NCI-H526 (cell line): ENCODE measurements at regions not wholly inside any gene's neighbourhood (a gene's known extent, or its start where the extent isn't known, plus 50 kb on each side); places are given as distances from the start of the nearest gene placed in this dataset.
"Not testable (repeated sequence)": the region's sequence is repeated elsewhere in the genome, so short reads cannot be mapped to it uniquely, and the experiment has no call there.

ENCODE experiments used
- DNase-seq, 2 experiments: peaks; one replicate each; lab custom pipeline; 2025; lab: John Stamatoyannopoulos, UW

DNA sequence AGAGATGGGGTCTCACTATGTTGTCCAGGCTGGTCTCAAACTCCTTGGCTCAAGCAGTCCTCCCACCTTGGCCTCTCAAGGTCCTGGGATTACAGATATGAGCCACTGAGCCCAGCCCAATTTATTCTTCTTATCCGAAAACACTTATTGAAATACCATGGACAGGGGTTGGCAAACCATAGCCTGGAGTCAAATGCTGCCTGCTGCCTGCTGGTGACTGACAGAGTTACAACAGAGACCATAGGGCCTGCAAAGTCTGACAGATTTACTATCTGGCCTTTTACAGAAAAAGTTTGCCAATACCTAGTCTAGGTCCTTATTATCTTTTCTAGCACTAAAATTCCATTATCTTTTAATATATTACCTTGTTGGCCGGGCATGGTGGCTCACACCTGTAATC lies 87.1 kb upstream of the ZNF281 start:
- no peak for DNase-seq

DNA sequence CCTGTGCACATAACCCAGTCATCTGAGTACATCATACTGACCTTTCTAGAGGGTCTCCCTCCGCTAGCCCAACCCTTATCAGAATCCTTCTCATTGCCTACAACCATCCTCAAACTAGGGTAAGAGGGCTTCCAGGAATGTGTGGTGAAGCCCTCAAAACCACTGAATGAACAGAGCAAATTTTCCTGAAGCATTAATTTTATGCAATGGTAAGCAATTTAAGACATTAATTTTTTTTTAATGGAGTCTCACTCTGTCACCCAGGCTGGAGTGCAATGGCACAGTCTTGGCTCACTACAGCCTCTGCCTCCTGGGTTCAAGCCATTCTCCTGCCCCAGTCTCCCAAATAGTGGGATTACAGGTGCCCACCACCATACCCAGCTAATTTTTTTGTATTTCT lies 86.1 kb upstream of the ZNF281 start:
- no peak for DNase-seq

DNA sequence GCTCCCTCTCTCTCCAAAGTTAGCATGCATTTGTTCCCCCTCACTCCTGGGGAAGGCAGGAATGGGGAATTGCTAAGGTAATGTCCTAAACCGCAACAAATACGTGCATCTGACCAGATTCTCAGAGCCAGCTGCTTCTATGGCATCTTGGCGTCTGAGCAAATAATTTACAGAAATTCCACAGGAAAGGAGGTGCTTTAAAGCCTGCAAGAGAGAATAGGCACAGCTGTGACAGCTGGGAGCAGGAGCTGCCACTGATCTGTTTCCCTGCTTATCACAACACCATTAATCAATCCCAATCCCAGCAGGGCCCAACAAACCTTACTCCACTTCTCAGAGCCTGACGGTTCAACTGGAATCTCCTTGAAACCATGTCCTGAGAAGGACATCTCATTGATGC lies 83.5 kb upstream of the ZNF281 start:
- no peak for DNase-seq

DNA sequence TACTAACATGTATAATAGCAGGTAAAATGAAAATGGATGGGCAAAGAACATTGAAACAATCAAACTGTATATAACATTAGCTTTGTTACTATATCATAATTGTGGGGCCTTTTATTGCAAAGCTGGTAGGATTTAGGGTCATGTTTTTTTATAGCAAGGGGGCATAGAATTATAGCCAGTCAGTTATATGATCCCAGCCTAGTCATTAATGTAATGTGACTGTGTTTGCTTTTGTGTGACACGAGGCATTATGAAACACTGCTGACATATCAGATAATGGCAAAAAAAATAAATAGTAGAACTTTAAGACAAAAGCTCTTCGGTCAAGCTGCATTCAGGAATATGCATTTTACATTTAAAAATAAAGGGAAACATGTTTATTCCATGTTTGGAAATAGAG lies 81.3 kb upstream of the ZNF281 start:
- no peak for DNase-seq

DNA sequence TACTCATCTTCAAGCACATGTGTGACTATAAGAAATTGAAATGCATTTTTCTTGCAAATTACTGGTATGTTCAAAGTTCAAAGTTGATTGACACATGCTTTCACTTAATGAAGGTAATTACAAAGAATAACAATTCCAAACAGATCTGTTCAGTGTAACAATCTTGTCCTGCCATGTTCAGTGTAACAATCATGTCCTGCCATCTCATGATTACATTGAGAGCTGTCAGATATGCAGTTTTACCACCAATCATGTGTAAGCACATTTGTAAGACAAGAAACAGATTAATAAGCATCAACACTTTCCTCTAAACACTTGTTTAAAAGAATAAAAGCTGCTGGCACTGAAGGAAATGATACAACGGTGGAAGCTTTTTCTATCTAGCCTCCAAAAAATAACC lies 80.3 kb upstream of the ZNF281 start:
- DNase-seq: no peak

DNA sequence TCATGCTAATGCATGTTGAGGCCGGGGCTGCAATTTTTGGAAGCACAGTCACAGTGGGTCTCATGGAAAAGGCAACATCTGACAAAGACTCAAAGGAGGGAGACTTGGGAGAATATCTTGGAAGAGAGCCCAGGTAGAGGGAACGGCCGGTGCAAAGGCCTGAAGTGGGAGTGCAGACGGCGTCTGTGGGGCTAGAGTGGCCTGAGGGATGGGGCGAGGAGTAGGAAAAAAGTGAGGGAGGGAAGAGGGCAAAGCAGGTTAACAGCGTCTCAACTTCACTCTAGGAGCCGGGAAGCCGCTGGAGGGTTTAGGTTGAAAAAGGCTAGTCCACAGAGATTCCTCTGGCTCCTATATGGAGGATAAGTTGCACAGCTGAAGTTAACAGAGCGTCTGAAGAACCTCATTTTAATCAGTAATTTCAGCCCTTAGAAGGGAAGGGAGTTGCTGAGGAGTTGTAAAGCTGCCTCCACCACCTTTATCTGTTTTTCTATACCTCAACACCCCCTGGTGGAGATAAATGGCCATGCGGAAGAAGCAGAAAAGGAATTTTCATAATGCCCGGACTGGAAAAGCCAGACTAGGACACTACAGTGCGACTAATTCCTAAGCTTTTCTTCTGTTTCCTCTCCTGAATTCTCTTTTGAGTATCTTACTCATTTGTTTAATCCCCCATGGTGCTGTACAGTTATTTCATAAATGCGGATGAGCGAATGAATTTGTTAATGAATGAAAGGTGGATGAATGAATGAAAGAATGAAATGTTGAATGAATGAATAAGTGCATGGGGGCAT lies 78.7 kb upstream of the ZNF281 start:
- peak; percentile 36 to 76 for DNase-seq

DNA sequence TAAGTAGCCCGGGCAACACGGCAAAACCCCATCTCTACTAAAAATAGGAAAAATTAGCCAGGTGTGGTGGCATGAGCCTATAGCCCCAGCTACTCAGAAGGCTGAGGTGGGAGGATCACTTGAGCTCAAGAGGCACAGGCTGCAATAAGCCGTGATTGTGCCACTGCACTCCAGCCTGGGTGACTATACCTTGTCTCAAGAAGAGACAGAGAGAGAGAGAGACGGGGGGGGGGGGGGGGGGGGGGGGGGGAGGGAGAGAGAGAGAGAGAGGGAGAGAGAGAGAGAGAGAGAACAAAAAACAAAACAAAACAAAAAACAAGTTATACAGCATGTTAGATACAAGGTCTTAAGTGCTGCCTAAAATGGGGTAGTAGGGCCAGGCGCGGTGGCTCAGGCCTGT lies 77.8 kb upstream of the ZNF281 start:
- no peak for DNase-seq

DNA sequence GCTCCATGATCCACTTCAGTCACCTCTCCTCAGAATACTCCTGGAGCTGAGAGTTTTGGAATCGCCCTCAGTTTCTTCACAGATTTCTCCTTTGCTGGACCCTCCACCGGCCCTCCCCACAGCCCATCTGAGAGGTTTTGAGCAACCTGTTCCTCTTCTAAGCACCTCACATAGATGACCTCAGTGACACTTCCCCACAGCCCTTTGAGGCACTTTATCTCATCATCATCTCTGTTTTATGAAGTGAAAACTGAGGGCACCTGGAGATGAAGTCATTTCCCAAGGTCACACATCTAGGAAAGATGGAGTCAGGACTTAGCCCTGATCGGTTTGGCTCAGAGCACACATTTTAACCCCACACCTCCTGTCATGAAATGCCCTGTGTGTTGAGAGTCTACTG lies 76.8 kb upstream of the ZNF281 start:
- DNase-seq: no peak

DNA sequence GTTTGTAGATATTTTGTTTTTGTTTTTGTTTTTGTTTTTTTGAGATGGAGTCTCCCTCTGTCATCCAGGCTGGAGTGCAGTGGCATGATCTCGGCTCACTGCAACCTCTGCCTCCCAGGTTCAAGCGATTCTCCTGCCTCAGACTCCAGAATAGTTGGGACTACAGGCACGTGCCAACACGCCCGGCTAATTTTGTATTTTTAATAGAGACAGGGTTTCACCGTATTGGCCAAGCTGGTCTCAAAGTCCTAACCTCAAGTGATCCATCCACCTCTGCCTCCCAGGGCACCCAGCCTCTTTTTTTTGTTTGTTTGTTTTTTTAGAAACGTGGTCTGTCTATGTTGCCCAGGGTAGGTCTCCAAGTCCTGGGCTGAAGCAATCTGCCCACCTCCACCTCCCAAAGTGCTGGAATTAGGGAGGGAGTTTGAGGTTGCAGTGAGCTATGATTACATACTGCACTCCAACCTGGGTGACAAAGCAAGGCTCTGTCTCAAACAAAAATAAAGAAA lies 74.7 kb upstream of the ZNF281 start:
- not testable (repeated sequence) for DNase-seq

DNA sequence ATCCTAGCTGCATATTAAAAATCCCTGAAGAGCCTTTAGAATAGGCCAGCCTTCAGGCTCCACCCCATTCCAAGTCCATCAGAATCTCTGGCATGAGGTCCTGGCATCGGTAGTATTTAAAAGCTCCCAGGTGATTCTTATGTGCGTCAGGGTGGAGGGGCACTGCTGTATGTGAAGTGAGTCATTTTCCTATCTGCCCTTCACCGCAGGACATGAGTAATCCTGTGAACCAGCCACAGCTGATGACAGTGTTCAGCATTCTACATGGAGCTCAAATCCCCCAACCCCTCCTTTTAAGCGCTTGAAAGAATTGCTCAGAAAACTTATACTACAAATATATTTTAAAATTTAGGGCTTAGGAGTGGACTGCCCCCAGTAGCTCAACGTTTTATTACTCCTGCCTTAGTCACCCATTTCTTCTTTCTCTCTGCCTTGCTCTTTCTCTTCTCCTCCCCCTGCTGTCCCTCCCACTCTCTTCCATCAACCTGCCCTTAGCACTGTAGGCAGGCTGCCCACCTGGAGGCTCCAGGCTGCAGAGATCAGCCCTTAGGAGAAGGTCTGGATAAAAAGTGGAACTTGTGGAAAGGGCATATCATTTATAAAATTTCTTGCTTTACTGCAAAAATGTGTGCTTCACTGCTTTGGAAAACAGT lies 73.8 kb upstream of the ZNF281 start:
- DNase-seq: no peak

DNA sequence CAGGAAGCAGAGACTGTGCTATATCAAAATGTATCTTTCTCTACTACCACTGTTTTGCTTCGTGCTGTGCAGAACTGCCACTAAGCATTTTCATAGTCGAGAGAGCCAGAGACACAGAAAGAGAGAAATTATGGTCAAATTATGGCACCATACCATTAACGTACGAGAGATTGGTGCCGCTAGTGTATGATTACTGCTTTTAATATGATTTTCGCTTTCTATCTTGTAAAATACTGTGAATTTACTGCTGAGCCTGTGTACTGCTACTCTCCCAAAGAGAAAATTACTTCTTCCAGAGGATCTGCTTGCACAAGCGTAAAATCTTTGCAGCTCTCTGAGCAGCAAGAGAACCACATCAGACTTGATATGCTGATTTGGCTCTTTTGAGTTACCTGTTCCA lies 71.1 kb upstream of the ZNF281 start:
- no peak for DNase-seq

DNA sequence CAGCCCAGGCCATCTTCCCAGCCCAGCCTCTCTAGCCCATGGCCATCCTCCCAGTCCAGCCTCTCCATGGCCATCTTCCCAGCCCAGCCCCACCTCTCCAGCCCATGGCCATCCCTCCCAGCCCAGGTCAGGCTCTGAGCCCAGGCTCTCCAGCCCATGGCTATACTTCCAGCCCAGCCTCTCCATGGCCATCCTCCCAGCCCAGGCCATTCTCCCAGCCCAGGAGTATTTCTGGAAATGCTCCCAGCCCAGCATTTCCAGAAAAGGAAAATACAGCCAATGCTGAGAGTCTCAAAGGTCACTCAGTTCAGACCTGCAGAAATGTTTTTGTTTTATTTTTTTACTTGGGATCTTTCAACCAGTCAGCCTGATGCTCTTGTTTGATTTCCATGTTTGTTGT lies 70.0 kb upstream of the ZNF281 start:
- no peak for DNase-seq

DNA sequence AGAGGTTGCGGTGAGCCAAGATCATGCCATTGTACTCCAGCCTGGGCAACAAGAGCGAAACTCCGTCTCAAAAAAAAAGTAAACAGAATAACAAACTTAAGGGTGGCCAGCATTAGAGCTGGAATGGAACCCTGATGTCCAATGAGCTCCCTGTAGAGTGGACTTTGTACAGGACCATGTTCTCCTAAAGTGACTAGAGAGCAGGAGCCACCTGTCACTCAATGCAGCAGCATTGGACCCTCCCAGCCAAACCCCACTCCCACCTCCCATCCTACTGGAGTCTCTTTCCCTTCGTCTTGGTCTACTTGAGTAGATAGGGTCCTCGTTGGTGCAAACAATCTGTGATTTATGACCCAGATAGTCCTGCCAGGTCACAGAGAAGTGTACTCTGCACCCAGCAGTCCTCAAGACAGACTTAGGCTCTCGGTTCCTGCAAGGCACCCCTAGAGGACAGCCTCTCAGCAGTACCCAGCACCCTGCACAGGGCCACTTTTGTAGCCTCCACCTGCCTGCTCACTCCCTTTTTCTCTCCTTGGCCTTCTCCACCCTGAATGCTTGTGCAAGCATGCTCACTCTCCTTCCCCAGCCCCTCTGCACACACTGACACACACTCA lies 69.2 kb upstream of the ZNF281 start:
- DNase-seq: no peak

DNA sequence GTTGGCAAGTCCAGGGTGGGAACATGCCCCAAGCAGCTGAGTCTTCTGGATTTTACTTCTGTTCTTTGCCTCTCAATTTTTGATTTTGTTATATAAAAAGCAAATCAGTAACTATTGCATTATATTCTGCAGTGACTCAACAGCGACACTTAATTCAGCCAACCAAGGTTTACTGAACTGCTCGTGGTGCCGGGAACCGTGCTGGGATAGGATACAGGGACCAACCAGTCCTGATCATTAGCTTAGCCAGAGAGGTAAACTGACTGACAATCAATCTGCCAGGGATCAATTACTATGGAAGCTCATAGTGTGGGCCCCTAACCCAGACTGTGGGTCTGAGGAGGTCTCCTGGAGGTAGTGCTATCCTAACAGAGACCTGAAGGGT lies 68.4 kb upstream of the ZNF281 start:
- DNase-seq: no peak

DNA sequence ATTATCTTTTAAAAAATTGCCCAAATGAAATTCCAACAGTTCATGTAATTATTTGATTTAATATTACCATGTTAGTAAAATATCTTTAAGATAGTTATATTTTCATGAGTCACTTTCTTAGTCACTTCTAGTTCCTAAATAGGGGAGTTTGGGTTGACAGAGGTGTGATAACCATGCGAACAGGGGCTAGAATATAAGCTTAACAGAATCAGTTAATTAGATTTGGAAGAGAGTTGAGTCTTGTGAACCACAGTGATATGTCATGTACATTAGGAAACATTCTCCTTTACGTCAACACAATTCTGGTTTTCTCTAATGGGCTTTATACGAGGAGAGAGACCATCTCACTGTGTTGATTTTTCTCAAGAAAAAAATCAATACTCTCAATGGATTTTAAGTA lies 64.8 kb upstream of the ZNF281 start:
- no peak for DNase-seq

DNA sequence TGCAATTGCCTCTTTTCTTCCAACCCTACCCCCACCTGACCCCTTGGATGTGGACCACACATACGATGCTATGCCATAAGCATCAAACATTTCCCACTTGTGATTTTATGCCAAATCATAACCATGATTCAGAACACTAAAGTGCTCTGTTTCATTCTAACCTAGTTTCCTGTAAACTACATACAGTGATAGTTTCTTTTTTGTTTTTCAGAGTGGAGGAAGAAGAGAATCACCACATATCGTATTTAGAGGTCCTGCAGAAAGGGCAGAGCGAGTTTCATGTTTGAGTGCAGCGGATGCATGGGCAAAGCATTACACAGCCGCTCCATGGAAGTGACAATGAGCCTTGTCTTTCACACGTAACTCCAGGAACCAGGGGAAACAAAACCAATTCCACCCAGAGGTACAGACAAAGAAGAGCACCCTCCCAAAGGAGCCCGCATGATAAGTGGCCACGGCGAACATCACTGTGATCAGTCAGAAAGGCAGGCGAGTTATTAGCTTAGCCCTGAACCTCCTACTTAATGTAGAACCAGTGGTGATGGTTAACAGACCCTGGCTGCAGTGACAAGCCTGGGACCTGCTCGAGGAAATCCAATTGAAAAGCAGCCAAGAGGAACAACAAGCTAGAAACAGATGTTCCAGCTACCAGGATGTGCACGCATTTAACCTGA lies 64.0 kb upstream of the ZNF281 start:
- DNase-seq: no peak

DNA sequence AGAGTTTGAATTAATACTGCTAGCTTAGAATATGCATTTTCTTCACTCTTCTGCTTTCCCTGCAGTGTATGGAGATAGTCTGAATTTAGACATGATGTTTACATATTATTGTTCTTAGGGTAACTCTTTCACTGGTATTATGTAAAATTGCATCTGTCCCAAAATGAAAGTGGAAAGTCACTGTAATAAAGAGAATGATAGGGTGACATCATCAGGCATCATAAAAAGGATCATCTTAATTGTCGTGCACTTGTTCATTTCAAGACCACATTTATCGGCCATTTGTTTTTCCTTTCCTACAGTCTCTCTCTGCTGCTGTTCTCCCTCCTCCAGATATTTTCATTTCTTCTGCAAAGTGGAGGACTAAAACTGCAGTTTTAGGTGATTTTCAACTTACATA lies 61.9 kb upstream of the ZNF281 start:
- DNase-seq: no peak

DNA sequence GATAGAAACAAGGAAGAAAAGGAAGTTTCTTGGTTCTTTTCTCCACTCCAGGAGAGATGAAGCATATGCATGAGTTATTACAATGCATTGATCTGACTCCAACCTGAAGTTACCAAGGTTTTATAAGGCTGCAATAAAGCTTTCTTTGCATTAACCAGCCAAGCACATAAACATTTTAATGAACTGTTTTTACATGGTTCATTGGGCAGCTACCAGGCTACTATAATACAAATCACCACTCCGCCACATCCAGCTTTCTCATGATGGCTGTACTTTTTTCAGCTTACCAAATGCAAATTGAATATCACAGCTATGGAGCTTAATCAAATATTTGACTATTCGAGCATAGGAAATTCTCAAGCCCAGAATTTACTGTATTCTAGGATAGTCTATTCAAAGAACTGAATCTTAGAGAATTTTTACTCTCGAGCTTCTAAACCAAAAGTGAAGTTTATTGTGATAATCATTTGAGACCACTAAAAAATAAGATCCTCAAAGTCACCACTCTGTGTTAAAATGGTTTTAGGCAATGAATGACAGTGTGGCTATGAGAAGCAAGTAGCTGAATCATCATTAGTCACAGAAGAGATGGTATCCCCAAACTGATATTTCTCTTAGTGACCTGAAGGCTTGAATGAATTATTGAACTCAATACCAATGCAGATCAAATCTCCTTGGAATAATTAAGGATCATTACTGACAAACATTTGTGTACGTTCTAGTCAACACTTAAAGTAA lies 58.6 kb upstream of the ZNF281 start:
- peak; percentile 78 to 87 for DNase-seq

DNA sequence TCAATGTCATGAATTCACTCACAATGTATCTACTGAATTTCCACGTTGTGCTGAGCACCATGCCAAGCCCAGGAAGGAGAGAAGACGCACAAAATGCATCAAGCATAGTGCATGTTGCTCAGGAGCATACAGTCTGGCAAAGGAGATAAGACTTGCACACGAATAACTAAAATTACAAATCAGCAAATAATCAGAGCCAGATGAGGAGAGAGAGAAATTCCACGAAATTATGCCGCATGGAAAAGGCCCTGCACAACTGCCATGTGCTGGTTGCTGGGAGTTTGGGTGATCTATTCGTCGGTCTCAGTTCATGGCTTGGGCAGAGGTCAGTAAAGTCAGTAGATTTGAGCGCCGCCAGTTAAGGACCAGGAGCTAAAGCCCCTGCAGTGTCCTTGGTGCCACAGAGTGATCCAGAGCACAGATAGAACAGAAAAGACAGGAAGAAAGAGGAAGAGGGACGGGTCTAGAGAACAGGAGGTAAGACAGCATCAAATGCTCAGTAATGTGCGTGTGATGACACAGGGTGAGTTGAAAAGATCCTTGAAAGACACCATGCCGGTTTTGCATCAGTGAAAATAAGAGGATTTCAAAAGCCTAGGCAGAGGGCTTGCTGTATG lies 55.1 kb upstream of the ZNF281 start:
- DNase-seq: no peak
